Liver (tissue), 8 donors: ENCODE measurements at regions not wholly inside any gene's neighbourhood (a gene's known extent, or its start where the extent isn't known, plus 50 kb on each side); places are given as distances from the start of the nearest gene placed in this dataset.

ENCODE experiments used
- DNase-seq: peaks from one replicate; pipeline ENCODE4 v3.0.0-alpha.2; 2017; ENCODE audit warnings: low spot score
- H3K27ac ChIP-seq, 2 donors: one replicate each; pipeline ENCODE4 v1.7.0; 2013; ENCODE audit warnings: inconsistent platforms in 2 of 2, low read length in 2 of 2, control low read depth in 1 of 2, low read depth in 1 of 2, mild to moderate bottlenecking in 1 of 2
- H3K27me3 ChIP-seq, 4 donors: one replicate each; pipeline versions ENCODE4 v1.6.1 to v1.7.0; 2013; ENCODE audit warnings: low read length in 3 of 4, inconsistent platforms in 1 of 4, mild to moderate bottlenecking in 1 of 4, moderate library complexity in 1 of 4; ENCODE audit not compliant: control insufficient read depth in 4 of 4, insufficient read depth in 4 of 4
- H3K36me3 ChIP-seq, 4 donors: one replicate each; pipeline versions ENCODE4 v1.6.1 to v1.7.0; 2013; ENCODE audit warnings: low read length in 3 of 4, mild to moderate bottlenecking in 3 of 4, low read depth in 1 of 4, moderate library complexity in 1 of 4; ENCODE audit not compliant: control insufficient read depth in 4 of 4, insufficient read depth in 3 of 4
- H3K4me1 ChIP-seq, 4 donors: one replicate each; pipeline versions ENCODE4 v1.6.1 to v1.7.0; 2013; ENCODE audit warnings: low read length in 3 of 4, mild to moderate bottlenecking in 3 of 4, moderate library complexity in 1 of 4; ENCODE audit not compliant: control insufficient read depth in 4 of 4, insufficient read depth in 4 of 4
- H3K4me3 ChIP-seq, 3 donors: one replicate each; pipeline versions ENCODE4 v1.6.1 to v1.7.0; 2013; ENCODE audit warnings: low read length in 3 of 3, control low read depth in 1 of 3, low read depth in 1 of 3, mild to moderate bottlenecking in 1 of 3
- H3K9ac ChIP-seq, 2 donors: one replicate each; pipeline ENCODE4 v1.7.0; 2013; ENCODE audit warnings: low read length in 2 of 2, mild to moderate bottlenecking in 2 of 2, moderate library complexity in 2 of 2, control low read depth in 1 of 2, low read depth in 1 of 2
- H3K9me3 ChIP-seq, 4 donors: one replicate each; pipeline versions ENCODE4 v1.6.1 to v1.7.0; 2013; ENCODE audit warnings: low read length in 3 of 4; ENCODE audit not compliant: control insufficient read depth in 4 of 4
- EGR1 ChIP-seq, 2 donors: IDR thresholded peaks; 2 replicates each; pipeline ENCODE4 v1.6.1; 2016 to 2018; ENCODE audit warnings: antibody characterized with exemption in 2 of 2, low read depth in 2 of 2
- FOXA1 ChIP-seq: IDR thresholded peaks from 2 replicates; pipeline ENCODE4 v1.6.1; 2016; ENCODE audit warnings: antibody characterized with exemption
- FOXA2 ChIP-seq: IDR thresholded peaks from 2 replicates; pipeline ENCODE4 v1.6.1; 2016; ENCODE audit warnings: antibody characterized with exemption
- GABPA ChIP-seq, 2 donors: IDR thresholded peaks in 1 of 2; conservative IDR thresholded peaks in 1 of 2; 2 replicates each; pipeline ENCODE4 v1.6.1; 2016; ENCODE audit warnings: antibody characterized with exemption in 2 of 2, mild to moderate bottlenecking in 1 of 2, moderate library complexity in 1 of 2
- HNF4A ChIP-seq, 2 donors: conservative IDR thresholded peaks; 2 replicates each; pipeline ENCODE4 v1.6.1; 2016; ENCODE audit warnings: antibody characterized with exemption in 2 of 2, mild to moderate bottlenecking in 2 of 2
- HNF4G ChIP-seq: IDR thresholded peaks from 2 replicates; pipeline ENCODE4 v1.6.1; 2016; ENCODE audit warnings: antibody characterized with exemption
- JUND ChIP-seq, 2 donors: IDR thresholded peaks; 2 replicates each; pipeline ENCODE4 v1.6.1; 2016; ENCODE audit warnings: antibody characterized with exemption in 2 of 2
- NR2F2 ChIP-seq: IDR thresholded peaks from 2 replicates; pipeline ENCODE4 v1.6.1; 2016; ENCODE audit warnings: antibody characterized with exemption
- RAD21 ChIP-seq, 2 donors: IDR thresholded peaks; 2 replicates each; pipeline ENCODE4 v1.6.1; 2016; ENCODE audit warnings: antibody characterized with exemption in 2 of 2, mild to moderate bottlenecking in 2 of 2
- RXRA ChIP-seq, 2 donors: IDR thresholded peaks; 2 replicates each; pipeline ENCODE4 v1.6.1; 2017 to 2018; ENCODE audit warnings: antibody characterized with exemption in 2 of 2, mild to moderate bottlenecking in 1 of 2
- SP1 ChIP-seq: IDR thresholded peaks from 2 replicates; pipeline ENCODE4 v1.6.1; 2018; ENCODE audit warnings: antibody characterized with exemption, mild to moderate bottlenecking
- TAF1 ChIP-seq: conservative IDR thresholded peaks from 2 replicates; pipeline ENCODE4 v1.6.1; 2016; ENCODE audit warnings: antibody characterized with exemption, mild to moderate bottlenecking
- YY1 ChIP-seq: IDR thresholded peaks from 2 replicates; pipeline ENCODE4 v1.6.1; 2016; ENCODE audit warnings: antibody characterized with exemption, mild to moderate bottlenecking
- WGBS: extraction: QIAGEN DNeasy Blood & Tissue Kit; methylation state at CpG from one replicate; pipeline ENCODE4 v1.1.7; 2013; 5-methylcytosine and 5-hydroxymethylcytosine counted together
- TF ChIP-seq, protein P1 (sequence below): fragments of 150-350 bp; IDR thresholded peaks from 2 replicates; pipeline ENCODE4 v1.5.1; 2017; ENCODE audit warnings: improper control_type of control experiment, low read depth, low read length; ENCODE audit not compliant: missing input control
- TF ChIP-seq, protein P2 (sequence below): IDR thresholded peaks from 2 replicates; pipeline ENCODE4 v1.6.1; 2016; ENCODE audit warnings: antibody characterized with exemption
- TF ChIP-seq, protein P3 (sequence below): IDR thresholded peaks from 2 replicates; pipeline ENCODE4 v1.6.1; 2016; ENCODE audit warnings: antibody characterized with exemption
- TF ChIP-seq, protein P4 (sequence below): IDR thresholded peaks from 2 replicates; pipeline ENCODE4 v1.6.1; 2016; ENCODE audit warnings: antibody characterized with exemption
- TF ChIP-seq, protein P5 (sequence below): IDR thresholded peaks from 2 replicates; pipeline ENCODE4 v1.6.1; 2016; ENCODE audit warnings: antibody characterized with exemption, mild to moderate bottlenecking
- donor health status: healthy.
- donor health status: healthy.
- donor health status: healthy.
- donor health status: healthy.
- donor health status: healthy.

DNA sequence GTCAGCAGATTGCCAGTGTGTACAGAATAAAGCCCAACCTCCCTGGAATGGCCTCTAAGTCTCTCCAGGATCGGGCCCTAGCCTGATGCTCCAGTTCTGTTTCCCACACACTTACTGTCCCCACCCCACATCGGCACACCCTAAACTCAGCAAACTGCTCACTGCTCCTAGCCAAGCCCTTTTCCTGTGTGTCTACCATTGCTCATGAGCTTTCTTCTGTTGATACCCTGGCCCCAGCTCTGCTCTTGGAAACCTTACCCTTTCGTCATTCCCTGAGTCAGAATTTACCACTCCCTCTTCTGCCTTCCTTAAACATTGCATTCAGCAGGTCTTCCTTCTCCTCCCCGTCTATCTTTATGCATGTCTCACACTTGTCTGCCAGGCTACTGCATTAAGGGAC is 158.9 kb downstream of the TMX1 start (continued):
- TF ChIP-seq, protein P1, sequence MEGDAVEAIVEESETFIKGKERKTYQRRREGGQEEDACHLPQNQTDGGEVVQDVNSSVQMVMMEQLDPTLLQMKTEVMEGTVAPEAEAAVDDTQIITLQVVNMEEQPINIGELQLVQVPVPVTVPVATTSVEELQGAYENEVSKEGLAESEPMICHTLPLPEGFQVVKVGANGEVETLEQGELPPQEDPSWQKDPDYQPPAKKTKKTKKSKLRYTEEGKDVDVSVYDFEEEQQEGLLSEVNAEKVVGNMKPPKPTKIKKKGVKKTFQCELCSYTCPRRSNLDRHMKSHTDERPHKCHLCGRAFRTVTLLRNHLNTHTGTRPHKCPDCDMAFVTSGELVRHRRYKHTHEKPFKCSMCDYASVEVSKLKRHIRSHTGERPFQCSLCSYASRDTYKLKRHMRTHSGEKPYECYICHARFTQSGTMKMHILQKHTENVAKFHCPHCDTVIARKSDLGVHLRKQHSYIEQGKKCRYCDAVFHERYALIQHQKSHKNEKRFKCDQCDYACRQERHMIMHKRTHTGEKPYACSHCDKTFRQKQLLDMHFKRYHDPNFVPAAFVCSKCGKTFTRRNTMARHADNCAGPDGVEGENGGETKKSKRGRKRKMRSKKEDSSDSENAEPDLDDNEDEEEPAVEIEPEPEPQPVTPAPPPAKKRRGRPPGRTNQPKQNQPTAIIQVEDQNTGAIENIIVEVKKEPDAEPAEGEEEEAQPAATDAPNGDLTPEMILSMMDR, result no peak
- TF ChIP-seq JUND (IDR thresholded peaks at IDR 0.05) (no peak), HNF4A (conservative IDR thresholded peaks at IDR 0.05) (no peak)

DNA sequence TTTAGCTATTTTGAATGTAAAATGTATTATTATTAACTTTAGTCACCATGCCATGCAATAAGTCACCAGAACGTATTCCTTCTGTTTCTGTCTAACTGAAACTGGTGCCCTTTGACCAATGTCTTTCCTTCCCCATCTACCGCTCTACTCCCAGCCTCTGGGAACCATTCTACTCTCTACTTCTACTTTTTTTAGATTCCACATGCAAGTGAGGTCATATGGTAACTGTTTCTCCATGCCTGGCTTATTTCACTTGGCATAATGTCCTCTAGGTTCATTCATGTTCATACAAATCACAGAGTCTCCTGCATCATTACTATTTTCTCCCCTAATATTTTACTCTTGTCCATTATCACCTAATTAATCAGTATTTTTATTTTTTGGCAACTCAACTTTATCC is 160.1 kb downstream of the TMX1 start:
- H3K9ac ChIP-seq, result no peak overlapping the region
- no peaks in the 10 kb centered on the region for H3K9me3 ChIP-seq
- H3K4me1 ChIP-seq, result peaks cover 0 to 2% (median 0%) of the 10 kb centered on the region in 4 donors
- H3K27ac ChIP-seq, result no peak overlapping the region
- DNase-seq, result no peak
- 73% methylated on average over 2 of the region's 2 CpGs for WGBS
- TF ChIP-seq NR2F2 (no peak), RAD21 (IDR thresholded peaks at IDR 0.05) (no peak), HNF4G (no peak), FOXA1 (no peak), SP1 (no peak), HNF4A (conservative IDR thresholded peaks at IDR 0.05) (no peak), YY1 (no peak), GABPA (IDR thresholded peaks at IDR 0.05 in 1 of 2, conservative IDR thresholded peaks at IDR 0.05 in 1 of 2) (no peak), FOXA2 (no peak), EGR1 (IDR thresholded peaks at IDR 0.05; ENCODE audit: low read depth in 2 of 2) (no peak), JUND (IDR thresholded peaks at IDR 0.05) (no peak), TAF1 (no peak), RXRA (IDR thresholded peaks at IDR 0.05) (no peak)
- TF ChIP-seq, protein P2, sequence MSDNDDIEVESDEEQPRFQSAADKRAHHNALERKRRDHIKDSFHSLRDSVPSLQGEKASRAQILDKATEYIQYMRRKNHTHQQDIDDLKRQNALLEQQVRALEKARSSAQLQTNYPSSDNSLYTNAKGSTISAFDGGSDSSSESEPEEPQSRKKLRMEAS, result no peak
- TF ChIP-seq, protein P1, result no peak
- TF ChIP-seq, protein P3, sequence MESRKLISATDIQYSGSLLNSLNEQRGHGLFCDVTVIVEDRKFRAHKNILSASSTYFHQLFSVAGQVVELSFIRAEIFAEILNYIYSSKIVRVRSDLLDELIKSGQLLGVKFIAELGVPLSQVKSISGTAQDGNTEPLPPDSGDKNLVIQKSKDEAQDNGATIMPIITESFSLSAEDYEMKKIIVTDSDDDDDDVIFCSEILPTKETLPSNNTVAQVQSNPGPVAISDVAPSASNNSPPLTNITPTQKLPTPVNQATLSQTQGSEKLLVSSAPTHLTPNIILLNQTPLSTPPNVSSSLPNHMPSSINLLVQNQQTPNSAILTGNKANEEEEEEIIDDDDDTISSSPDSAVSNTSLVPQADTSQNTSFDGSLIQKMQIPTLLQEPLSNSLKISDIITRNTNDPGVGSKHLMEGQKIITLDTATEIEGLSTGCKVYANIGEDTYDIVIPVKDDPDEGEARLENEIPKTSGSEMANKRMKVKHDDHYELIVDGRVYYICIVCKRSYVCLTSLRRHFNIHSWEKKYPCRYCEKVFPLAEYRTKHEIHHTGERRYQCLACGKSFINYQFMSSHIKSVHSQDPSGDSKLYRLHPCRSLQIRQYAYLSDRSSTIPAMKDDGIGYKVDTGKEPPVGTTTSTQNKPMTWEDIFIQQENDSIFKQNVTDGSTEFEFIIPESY, result no peak
- TF ChIP-seq, protein P4, sequence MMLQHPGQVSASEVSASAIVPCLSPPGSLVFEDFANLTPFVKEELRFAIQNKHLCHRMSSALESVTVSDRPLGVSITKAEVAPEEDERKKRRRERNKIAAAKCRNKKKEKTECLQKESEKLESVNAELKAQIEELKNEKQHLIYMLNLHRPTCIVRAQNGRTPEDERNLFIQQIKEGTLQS, result no peak
- TF ChIP-seq, protein P5, sequence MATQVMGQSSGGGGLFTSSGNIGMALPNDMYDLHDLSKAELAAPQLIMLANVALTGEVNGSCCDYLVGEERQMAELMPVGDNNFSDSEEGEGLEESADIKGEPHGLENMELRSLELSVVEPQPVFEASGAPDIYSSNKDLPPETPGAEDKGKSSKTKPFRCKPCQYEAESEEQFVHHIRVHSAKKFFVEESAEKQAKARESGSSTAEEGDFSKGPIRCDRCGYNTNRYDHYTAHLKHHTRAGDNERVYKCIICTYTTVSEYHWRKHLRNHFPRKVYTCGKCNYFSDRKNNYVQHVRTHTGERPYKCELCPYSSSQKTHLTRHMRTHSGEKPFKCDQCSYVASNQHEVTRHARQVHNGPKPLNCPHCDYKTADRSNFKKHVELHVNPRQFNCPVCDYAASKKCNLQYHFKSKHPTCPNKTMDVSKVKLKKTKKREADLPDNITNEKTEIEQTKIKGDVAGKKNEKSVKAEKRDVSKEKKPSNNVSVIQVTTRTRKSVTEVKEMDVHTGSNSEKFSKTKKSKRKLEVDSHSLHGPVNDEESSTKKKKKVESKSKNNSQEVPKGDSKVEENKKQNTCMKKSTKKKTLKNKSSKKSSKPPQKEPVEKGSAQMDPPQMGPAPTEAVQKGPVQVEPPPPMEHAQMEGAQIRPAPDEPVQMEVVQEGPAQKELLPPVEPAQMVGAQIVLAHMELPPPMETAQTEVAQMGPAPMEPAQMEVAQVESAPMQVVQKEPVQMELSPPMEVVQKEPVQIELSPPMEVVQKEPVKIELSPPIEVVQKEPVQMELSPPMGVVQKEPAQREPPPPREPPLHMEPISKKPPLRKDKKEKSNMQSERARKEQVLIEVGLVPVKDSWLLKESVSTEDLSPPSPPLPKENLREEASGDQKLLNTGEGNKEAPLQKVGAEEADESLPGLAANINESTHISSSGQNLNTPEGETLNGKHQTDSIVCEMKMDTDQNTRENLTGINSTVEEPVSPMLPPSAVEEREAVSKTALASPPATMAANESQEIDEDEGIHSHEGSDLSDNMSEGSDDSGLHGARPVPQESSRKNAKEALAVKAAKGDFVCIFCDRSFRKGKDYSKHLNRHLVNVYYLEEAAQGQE, result no peak
- H3K36me3 ChIP-seq, result no peaks in the 10 kb centered on the region
- no peak overlapping the region for H3K4me3 ChIP-seq
- H3K27me3 ChIP-seq, result no peaks in the 10 kb centered on the region
